ENCODE measurements at regions not wholly inside any gene's neighbourhood (a gene's known extent, or its start where the extent isn't known, plus 50 kb on each side); places are given as distances from the start of the nearest gene placed in this dataset.
A peak's percentile ranks its signal among the peaks of the same experiment; 100 is the strongest.

DNA sequence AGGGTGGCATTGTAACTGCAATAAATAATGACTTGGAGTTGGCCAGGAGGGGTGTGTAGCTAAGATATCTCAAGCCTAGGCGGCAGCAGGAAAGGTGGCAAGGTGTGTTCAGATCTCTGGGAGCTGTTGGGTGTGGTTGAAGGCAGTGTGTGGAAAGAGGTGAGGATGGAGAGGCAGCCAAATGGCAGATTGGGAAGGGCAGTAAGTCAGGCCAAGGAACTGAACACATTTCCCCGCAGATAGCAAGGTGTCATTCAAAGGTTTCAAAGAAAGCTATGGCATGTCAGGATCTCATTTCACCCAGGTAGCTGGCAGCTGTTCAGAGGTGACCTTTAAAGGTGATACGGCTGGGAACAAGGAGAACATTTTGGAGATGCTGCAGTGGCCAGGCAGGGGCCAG, 586.0 kb upstream of the MGMT start:
- Mint-ChIP-seq H3K4me3 (no peak overlapping the region), H3K27me3 (ENCODE audit: low read depth) (peaks cover 7% of the 10 kb centered on the region), H3K36me3 (ENCODE audit: low read depth) (no peaks in the 10 kb centered on the region), H3K4me1 (no peaks in the 10 kb centered on the region), H3K9me3 (peaks cover 8% of the 10 kb centered on the region), H3K27ac (ENCODE audit: unreplicated experiment) (peak overlapping the region; percentile 44)
- TF ChIP-seq, protein P1, sequence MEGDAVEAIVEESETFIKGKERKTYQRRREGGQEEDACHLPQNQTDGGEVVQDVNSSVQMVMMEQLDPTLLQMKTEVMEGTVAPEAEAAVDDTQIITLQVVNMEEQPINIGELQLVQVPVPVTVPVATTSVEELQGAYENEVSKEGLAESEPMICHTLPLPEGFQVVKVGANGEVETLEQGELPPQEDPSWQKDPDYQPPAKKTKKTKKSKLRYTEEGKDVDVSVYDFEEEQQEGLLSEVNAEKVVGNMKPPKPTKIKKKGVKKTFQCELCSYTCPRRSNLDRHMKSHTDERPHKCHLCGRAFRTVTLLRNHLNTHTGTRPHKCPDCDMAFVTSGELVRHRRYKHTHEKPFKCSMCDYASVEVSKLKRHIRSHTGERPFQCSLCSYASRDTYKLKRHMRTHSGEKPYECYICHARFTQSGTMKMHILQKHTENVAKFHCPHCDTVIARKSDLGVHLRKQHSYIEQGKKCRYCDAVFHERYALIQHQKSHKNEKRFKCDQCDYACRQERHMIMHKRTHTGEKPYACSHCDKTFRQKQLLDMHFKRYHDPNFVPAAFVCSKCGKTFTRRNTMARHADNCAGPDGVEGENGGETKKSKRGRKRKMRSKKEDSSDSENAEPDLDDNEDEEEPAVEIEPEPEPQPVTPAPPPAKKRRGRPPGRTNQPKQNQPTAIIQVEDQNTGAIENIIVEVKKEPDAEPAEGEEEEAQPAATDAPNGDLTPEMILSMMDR (conservative IDR thresholded peaks at IDR 0.05) = no peak
- DNase-seq (ENCODE audit: low read depth, low spot score) = no peak

DNA sequence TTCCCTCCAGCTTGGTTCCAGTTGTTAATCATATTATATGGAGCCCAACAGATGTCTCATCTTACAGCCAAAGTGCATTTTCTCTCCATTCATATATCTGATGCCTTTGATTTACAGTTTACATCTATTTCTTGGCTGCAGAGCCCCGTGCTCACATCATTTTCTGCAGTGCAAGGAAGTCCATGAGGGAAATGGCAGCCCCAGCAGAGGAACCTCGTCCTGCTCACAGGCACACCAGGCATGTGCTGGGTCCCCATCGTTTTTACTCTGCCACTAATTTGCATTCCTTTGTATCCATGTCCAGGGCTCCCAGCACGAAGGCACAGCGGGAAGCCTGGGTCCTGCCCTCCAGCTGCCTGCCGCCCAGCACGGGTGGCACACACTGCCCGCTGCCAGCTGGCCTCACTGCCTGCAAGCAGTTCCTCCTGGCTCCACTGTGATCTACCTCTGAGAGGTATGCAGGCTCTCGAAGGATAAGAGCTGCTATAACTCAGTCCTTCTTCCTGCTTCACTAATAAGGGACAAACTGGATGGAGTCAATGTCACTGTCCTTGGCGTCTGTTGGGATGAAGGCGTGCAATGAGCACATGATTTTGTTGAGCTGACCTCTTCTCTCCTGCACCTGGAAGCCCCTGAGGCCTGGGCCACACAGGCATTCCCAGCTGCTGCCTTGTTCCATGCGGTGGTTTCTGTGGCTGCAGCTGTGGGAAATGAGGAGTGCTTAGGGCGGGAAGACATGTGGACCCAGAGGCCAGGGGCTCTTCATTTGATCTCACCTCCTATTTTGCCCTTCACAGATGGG, 583.6 kb upstream of the MGMT start:
- Mint-ChIP-seq H3K36me3 (ENCODE audit: low read depth) (no peaks in the 10 kb centered on the region), H3K9me3 (peaks cover 10% of the 10 kb centered on the region), H3K27ac (ENCODE audit: unreplicated experiment) (no peak overlapping the region), H3K4me3 (no peak overlapping the region), H3K4me1 (no peaks in the 10 kb centered on the region), H3K27me3 (ENCODE audit: low read depth) (peaks cover 3% of the 10 kb centered on the region)
- no peak for DNase-seq (ENCODE audit: low read depth, low spot score)
- TF ChIP-seq, protein P1 (conservative IDR thresholded peaks at IDR 0.05) = no peak

DNA sequence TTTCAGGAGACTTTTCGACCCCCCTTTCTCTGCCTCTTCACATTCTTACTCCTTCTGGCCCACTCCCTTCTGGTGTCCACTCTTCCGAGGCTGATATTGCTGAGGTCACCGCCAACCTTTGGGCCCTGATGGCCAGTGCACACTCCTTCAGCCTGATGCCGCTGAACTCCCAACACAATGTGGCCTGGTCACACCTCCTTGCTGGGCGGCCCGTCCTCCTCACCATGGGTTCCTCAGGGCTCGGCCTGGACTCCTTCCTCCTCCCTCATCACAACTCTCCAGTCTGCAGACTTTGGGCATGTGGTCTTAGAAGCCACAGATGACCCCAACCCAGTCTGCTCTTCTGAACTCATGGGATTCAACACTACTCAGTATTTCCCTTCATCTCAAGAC, 583.0 kb upstream of the MGMT start:
- H3K27ac Mint-ChIP-seq (ENCODE audit: unreplicated experiment) = no peak overlapping the region
- peaks cover 14% of the 10 kb centered on the region for H3K9me3 Mint-ChIP-seq
- no peaks in the 10 kb centered on the region for H3K4me1 Mint-ChIP-seq
- H3K36me3 Mint-ChIP-seq (ENCODE audit: low read depth) = no peaks in the 10 kb centered on the region
- no peak for DNase-seq (ENCODE audit: low read depth, low spot score)
- peaks cover 3% of the 10 kb centered on the region for H3K27me3 Mint-ChIP-seq (ENCODE audit: low read depth)
- TF ChIP-seq, protein P1 (conservative IDR thresholded peaks at IDR 0.05) = no peak
- H3K4me3 Mint-ChIP-seq = no peak overlapping the region

DNA sequence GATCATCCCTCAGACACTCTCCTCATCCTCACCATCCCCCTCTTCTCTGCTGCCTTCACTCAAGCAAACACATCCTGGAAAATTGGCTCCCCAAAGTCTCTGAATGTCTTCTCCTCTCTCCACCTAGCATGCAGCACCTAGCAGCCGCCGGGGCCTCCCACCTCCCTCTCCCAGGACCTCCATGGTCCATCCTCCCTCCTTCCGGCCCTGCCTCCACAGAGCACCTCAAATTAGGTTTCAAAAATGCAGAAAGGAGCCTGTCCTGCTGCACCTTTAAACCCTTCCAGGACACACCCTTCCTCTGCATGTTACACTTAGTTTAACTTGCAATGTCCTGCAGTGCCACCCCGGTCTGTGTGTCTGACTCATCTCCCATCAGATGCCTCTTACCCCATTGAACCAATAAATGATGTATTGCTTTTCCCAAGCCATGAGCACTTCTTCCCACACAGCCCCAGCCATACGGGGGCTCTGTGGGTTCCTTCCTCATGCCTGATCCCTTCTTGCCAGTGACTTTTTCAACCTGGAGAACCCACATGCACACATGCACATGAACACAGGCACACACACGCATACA, 582.5 kb upstream of the MGMT start:
- Mint-ChIP-seq H3K4me1 (no peaks in the 10 kb centered on the region), H3K36me3 (ENCODE audit: low read depth) (no peaks in the 10 kb centered on the region), H3K27ac (ENCODE audit: unreplicated experiment) (no peak overlapping the region), H3K4me3 (no peak overlapping the region), H3K27me3 (ENCODE audit: low read depth) (no peaks in the 10 kb centered on the region), H3K9me3 (peaks cover 14% of the 10 kb centered on the region)
- DNase-seq (ENCODE audit: low read depth, low spot score) = no peak
- TF ChIP-seq, protein P1 (conservative IDR thresholded peaks at IDR 0.05) = no peak

DNA sequence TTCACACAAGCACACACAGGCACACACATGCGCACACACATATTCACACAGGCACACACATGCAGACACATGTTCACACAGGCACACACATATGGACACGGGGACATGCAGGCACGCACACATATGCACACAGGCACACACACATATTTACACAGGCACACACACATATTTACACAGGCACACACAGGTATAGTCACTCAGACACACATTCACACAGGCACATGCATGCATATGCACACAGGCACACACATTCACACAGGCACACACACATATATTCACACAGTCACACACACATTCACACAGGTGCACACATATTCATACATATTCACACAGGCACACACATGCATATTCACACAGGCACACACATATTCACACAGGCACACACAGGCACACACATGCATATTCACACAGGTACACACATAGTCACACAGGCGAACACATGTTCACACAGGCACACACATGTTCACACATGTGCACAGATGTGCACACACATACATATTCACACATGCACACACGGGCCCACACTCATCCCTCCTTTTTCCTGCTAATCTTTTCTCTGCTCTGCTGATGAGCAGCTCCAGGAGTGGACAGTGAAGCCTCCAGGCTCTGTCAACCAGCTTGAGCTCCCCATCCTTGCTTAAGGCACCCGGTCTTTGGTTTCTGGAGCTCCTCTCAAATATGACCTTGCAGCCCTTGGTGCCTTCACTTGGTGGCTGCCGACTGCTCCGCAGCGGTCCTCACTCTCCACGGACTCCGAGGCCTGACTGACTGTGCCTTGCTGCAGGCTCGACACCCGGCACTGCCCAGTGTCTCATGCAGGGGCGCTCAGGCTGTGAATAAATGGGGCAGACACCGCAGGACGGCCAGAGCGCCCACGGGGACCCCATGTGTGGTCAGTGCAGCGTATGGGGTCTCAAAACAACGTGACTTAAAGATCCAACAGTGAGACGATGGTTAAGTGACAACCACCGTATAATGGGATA, 581.2 kb upstream of the MGMT start:
- no peaks in the 10 kb centered on the region for H3K4me1 Mint-ChIP-seq
- H3K27me3 Mint-ChIP-seq (ENCODE audit: low read depth) = no peaks in the 10 kb centered on the region
- DNase-seq (ENCODE audit: low read depth, low spot score) = no peak
- no peak overlapping the region for H3K4me3 Mint-ChIP-seq
- TF ChIP-seq, protein P1 (conservative IDR thresholded peaks at IDR 0.05) = no peak
- H3K36me3 Mint-ChIP-seq (ENCODE audit: low read depth) = no peaks in the 10 kb centered on the region
- no peak overlapping the region for H3K27ac Mint-ChIP-seq (ENCODE audit: unreplicated experiment)
- H3K9me3 Mint-ChIP-seq = peaks cover 13% of the 10 kb centered on the region

Data from neural crest cell (in vitro differentiated cells).